Vagina (tissue), 2 donors: ENCODE measurements at regions not wholly inside any gene's neighbourhood (a gene's known extent, or its start where the extent isn't known, plus 50 kb on each side); places are given as distances from the start of the nearest gene placed in this dataset.
"Not testable (repeated sequence)": the region's sequence is repeated elsewhere in the genome, so short reads cannot be mapped to it uniquely, and the experiment has no call there.

Experiments
- DNase-seq, 2 donors: peaks; one replicate each; pipeline ENCODE4 v3.0.0-alpha.2; 2017; ENCODE audit errors: extremely low spot score in 2 of 2
- H3K27ac ChIP-seq: fragments of 200-600 bp; sonication (generic); one replicate; pipeline ENCODE4 v1.5.1; 2019
- H3K27me3 ChIP-seq: fragments of 200-600 bp; sonication (generic); one replicate; pipeline ENCODE4 v1.5.1; 2019
- H3K36me3 ChIP-seq, 2 donors: fragments of 200-600 bp; sonication (generic); one replicate each; pipeline ENCODE4 v1.5.1; 2017 to 2019
- H3K4me1 ChIP-seq: fragments of 200-600 bp; sonication (generic); one replicate; pipeline ENCODE4 v1.5.1; 2019
- H3K4me3 ChIP-seq, 2 donors: fragments of 200-600 bp; sonication (generic); 1 replicate in 1 of 2; 2 replicates in 1 of 2; pipeline ENCODE4 v1.5.1; 2016 to 2019
- H3K9me3 ChIP-seq: fragments of 200-600 bp; sonication (generic); one replicate; pipeline ENCODE4 v1.5.1; 2019
- POLR2A ChIP-seq, 2 donors: fragments of 450-650 bp; IDR thresholded peaks; one replicate each; pipeline ENCODE4 v1.6.1; 2017; ENCODE audit warnings: antibody characterized with exemption in 2 of 2, mild to moderate bottlenecking in 2 of 2, moderate library complexity in 2 of 2
- POLR2AphosphoS5 ChIP-seq, 2 donors: sonication (generic); formaldehyde crosslinking; IDR thresholded peaks; one replicate each; pipeline ENCODE4 v1.9.0; 2017; ENCODE audit warnings: antibody characterized with exemption in 2 of 2, mild to moderate bottlenecking in 2 of 2, low read depth in 1 of 2; ENCODE audit not compliant: insufficient read depth in 1 of 2
- intact Hi-C: fragments of 100-400 bp; cut with DNase I; formaldehyde crosslinking; loops from one replicate; pipeline ENCODE4 v1.15.1; 2023
- TF ChIP-seq, protein P1 (sequence below), 3 experiments: fragments of 450-650 bp in 2 of 3; fragments of 200-600 bp in 1 of 3; sonication (generic) in 1 of 3; IDR thresholded peaks; one replicate each; pipeline ENCODE4 v1.5.1; 2017 to 2019; ENCODE audit warnings: antibody characterized with exemption in 3 of 3, mild to moderate bottlenecking in 2 of 3, moderate library complexity in 2 of 3

DNA sequence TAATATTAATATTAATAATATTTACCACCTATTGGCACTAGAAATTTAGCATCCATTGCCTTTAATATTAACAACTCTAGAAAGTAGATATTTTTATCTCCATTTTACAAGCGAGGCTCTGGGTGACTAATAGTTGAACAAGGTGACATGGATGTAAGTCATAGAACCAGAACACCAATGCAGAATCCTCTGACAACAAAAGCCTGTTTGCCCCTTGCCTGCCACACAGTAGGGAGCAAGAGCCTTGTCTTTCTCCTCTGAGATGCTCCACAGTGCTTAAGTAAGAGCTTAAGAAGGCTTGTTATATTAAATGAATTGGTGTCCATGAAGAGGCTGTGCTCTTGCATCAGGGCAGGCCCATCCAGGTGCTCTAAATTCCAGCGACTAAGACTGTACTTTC, 51.2 kb upstream of the LBX1 start:
- no peaks in the 10 kb centered on the region for H3K27me3 ChIP-seq
- H3K4me1 ChIP-seq: no peaks in the 10 kb centered on the region
- no peak overlapping the region for H3K4me3 ChIP-seq
- H3K9me3 ChIP-seq: no peaks in the 10 kb centered on the region
- DNase-seq: no peak
- no peak overlapping the region for H3K27ac ChIP-seq
- TF ChIP-seq, protein P1, sequence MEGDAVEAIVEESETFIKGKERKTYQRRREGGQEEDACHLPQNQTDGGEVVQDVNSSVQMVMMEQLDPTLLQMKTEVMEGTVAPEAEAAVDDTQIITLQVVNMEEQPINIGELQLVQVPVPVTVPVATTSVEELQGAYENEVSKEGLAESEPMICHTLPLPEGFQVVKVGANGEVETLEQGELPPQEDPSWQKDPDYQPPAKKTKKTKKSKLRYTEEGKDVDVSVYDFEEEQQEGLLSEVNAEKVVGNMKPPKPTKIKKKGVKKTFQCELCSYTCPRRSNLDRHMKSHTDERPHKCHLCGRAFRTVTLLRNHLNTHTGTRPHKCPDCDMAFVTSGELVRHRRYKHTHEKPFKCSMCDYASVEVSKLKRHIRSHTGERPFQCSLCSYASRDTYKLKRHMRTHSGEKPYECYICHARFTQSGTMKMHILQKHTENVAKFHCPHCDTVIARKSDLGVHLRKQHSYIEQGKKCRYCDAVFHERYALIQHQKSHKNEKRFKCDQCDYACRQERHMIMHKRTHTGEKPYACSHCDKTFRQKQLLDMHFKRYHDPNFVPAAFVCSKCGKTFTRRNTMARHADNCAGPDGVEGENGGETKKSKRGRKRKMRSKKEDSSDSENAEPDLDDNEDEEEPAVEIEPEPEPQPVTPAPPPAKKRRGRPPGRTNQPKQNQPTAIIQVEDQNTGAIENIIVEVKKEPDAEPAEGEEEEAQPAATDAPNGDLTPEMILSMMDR (IDR thresholded peaks at IDR 0.05): no peak
- TF ChIP-seq POLR2AphosphoS5 (IDR thresholded peaks at IDR 0.05; ENCODE audit: insufficient read depth in 1 of 2, low read depth in 1 of 2): no peak
- TF ChIP-seq POLR2A (IDR thresholded peaks at IDR 0.05): no peak
- no peaks in the 10 kb centered on the region for H3K36me3 ChIP-seq
- intact Hi-C loops: no loop called here

DNA sequence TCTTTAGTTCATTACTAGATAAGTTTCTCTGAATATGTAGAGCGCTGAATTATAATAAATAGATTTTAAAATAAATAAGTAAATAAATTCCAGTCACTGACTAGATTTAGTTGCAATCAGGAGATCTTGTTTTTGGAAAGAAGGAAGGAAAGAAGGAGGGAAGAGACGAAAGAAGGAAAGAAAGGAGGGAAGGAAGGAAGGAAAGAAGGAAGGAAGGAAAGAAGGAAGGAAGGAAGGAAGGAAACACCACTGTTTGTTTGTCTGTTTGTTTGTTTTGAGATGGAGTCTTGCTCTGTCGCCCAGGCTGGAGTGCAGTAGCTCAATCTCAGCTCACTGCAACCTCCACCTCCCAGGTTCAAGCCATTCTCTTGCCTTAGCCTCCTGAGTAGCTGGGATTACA, 51.7 kb upstream of the LBX1 start:
- H3K9me3 ChIP-seq, DNase-seq, H3K36me3 ChIP-seq, H3K27me3 ChIP-seq, H3K4me1 ChIP-seq, H3K27ac ChIP-seq, H3K4me3 ChIP-seq, intact Hi-C loops: not testable (repeated sequence)

DNA sequence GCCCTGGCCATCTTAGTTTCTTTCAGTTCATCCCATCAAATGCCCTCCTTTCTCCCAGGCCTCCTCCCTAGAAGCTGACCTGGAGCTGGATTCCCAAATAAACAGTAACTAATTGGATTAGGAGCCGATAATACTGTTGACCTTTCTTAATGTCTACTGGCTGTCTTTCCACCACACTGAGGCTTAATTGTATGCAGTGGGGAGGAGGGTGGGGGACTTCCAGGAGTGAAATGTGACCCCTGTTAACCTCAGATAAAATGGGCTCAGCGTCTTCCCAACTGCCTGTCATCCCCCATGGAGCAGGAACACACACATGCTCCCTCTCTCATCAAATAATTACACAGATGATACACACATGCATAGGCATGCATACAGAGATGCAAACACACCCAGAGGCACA, 53.7 kb upstream of the LBX1 start:
- no peaks in the 10 kb centered on the region for H3K36me3 ChIP-seq
- no peaks in the 10 kb centered on the region for H3K4me1 ChIP-seq
- no peak overlapping the region for H3K4me3 ChIP-seq
- TF ChIP-seq, protein P1 (IDR thresholded peaks at IDR 0.05): no peak
- no peak for TF ChIP-seq POLR2AphosphoS5 (IDR thresholded peaks at IDR 0.05; ENCODE audit: insufficient read depth in 1 of 2, low read depth in 1 of 2)
- TF ChIP-seq POLR2A (IDR thresholded peaks at IDR 0.05): no peak
- no peaks in the 10 kb centered on the region for H3K27me3 ChIP-seq
- intact Hi-C loops: no loop called here
- no peak overlapping the region for H3K27ac ChIP-seq
- no peaks in the 10 kb centered on the region for H3K9me3 ChIP-seq
- DNase-seq: no peak

DNA sequence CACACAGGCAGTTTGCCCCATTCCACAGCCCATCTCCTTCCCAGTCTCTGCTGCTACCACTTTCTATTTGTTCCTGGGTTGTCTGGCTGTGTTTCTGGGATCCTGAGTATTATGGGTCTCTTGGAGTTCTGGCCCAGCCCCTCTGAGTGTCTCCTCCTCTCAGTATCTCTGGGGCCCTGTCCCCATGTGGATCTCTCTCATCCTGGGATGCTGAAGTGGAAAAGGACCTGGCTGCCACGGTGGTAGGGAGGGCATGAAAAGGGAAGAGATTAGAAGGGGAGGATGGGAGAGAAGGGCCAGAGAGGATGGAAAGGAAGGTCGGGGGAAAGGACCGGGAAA, 54.5 kb upstream of the LBX1 start:
- Histone ChIP-seq H3K4me1 (no peaks in the 10 kb centered on the region), H3K9me3 (no peaks in the 10 kb centered on the region), H3K36me3 (no peaks in the 10 kb centered on the region), H3K27me3 (no peaks in the 10 kb centered on the region), H3K27ac (no peak overlapping the region), H3K4me3 (peak overlapping the region in 1 of 2 donors; percentile 24)
- no peak for TF ChIP-seq POLR2AphosphoS5 (IDR thresholded peaks at IDR 0.05; ENCODE audit: insufficient read depth in 1 of 2, low read depth in 1 of 2)
- no peak for TF ChIP-seq POLR2A (IDR thresholded peaks at IDR 0.05)
- TF ChIP-seq, protein P1 (IDR thresholded peaks at IDR 0.05): no peak
- intact Hi-C loops: no loop called here
- DNase-seq: no peak

DNA sequence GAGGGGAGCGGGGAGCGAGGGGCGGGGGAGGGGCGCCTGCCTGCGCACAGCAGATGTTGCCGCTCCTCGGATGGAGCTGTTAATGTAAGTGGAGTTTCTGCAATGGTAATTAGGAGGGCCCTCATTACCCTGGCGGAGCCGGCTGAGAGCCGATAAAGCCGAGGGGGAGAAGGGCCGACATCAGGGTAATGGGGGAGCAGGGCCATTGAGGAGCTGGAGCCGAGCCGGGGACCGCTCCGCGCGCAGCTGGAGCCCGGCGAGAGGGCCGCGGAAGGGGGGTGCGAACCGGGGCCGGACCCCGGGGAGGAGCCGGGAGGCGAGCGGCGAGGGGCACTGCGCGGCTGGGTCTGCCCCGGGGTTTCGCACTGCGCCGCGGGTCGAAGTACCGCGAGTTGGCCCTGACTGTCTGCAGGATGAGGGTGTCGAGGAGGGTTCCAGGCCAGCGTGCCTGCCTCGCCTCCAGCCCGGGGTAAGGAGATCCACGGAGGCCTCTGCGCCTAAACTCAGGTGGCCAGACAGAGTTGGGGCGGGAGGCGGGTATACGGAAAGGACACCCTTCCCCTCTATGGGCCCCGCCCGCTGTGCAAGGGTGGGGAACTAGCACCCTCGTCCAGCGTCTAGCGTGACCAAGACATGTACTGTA, 55.0 kb upstream of the LBX1 start:
- TF ChIP-seq, protein P1 (IDR thresholded peaks at IDR 0.05): no peak
- TF ChIP-seq POLR2A (IDR thresholded peaks at IDR 0.05) (no peak), POLR2AphosphoS5 (IDR thresholded peaks at IDR 0.05; ENCODE audit: insufficient read depth in 1 of 2, low read depth in 1 of 2) (no peak)
- no peak for DNase-seq
- intact Hi-C loops: no loop called here
- no peaks in the 10 kb centered on the region for H3K36me3 ChIP-seq
- H3K27ac ChIP-seq: no peak overlapping the region
- peak overlapping the region in 1 of 2 donors; percentile 24 for H3K4me3 ChIP-seq
- no peaks in the 10 kb centered on the region for H3K27me3 ChIP-seq
- H3K4me1 ChIP-seq: no peaks in the 10 kb centered on the region
- no peaks in the 10 kb centered on the region for H3K9me3 ChIP-seq
